Ecto neural progenitor cell (in vitro differentiated cells): ENCODE measurements at regions not wholly inside any gene's neighbourhood (a gene's known extent, or its start where the extent isn't known, plus 50 kb on each side); places are given as distances from the start of the nearest gene placed in this dataset.
"Not testable (repeated sequence)": the region's sequence is repeated elsewhere in the genome, so short reads cannot be mapped to it uniquely, and the experiment has no call there.

ENCODE experiments used
- DNase-seq: peaks from one replicate; pipeline ENCODE4 v3.0.0-alpha.2; 2018; ENCODE audit warnings: low spot score

DNA sequence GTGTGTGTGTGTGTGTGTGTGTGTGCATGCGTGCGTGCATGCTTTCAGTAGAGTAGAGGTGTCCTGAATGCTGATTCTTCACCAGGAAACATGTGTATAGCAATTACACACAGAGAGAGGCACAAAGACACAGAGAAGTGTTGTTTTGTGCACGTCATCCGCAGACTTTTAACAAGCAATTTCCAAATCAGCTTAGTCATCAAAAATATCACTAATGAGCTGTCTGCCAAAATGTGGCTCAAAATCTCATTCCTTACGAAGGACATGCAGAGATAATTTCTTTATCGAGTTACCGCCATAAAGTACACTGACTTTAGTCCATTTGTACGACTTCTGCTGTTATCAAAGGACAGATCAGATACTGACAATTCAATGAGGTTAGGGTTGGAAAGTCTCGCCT lies 274.9 kb upstream of the RARB start:
- no peak for DNase-seq

DNA sequence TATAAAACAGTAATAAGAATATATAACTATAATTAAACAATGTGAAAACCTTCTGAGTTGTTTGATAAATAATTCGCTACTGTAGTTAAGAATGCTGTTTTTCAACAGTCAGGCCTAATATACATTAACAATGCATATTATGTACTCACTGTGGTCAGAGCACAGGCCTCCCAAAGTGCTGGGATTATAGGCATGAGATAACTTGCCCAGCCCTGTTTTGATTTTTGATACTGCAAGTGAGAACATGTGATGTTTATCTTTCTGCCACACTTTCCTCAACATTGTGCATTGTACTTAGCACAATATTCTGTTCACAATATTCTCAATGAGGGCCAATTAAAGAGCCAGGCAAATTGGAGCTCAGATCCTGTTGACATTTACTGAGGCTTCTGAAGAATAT lies 274.5 kb upstream of the RARB start:
- no peak for DNase-seq

DNA sequence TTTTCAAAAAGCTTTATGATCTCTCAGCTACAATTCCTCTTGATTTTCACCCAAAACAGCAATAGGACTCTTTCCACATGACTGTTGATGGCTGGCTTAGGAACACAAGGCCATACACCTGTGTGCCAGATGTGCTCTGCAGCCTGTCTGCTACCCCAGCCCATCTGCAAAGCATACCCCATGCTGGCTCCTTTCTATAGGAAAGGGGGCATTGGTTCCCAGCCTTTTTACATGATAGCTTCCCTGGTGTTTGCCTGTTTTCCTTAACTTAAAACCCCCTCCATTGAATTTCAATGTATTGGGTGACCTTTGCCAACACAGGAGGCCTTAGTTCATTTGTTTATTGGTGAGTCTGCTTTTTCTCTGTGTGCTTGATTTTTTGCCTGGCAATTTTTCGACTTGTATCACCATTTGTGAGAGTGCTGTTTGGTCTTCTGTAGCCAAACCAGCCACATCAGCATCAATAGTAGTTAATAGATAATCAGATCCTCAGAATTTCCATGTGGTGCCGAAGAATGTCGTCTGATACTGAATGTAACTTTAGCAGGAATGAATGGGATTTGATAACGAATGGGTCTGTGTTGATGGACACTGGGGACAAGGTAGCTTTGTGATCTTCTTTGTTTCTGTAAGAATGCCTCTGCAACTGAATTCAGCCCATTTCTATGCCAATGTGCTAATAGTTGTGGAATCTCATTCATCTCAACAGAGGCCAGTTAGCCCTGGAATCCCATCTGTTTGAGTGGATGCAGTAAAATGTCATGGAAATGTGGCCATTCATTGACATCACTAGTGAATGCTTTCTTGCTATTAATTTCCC lies 272.2 kb upstream of the RARB start:
- DNase-seq: no peak

DNA sequence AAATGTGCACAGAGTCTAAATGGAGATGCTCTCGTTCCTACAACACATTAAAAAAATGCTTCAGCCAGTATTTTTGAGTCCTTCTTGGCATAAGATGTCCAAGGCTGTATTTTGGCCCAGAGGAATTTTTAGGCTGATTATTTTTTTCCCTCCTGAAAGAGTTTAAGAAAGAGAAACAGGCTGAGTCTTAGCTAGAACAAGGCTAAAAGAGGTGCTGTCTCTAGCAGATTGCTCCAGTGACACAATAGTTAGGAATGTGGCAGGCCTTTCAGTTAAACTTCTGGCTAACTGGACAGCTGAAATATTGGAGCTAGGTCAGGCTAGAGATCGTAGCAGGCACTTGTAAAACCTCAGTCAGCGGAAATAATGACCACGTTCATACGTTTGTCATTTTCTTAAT lies 271.4 kb upstream of the RARB start:
- DNase-seq: no peak

DNA sequence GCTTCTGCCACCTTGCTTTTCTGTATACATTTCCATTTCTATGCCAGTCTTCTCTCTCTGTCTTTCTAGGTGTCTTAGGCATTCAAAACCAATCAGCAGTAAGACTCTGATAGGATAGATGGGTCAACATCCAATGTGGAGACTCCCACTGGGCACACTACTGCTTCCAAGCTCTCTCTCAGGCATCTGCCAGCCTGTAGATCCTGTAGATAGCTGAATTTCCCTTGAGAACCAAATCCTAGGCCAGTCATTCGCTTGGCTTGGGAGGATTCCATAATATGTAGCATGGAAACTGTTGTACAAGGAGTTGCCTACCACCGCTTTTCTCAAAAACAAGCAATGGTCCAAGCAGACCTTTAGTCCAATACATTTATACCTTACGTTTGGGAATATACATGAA lies 262.8 kb upstream of the RARB start:
- no peak for DNase-seq

DNA sequence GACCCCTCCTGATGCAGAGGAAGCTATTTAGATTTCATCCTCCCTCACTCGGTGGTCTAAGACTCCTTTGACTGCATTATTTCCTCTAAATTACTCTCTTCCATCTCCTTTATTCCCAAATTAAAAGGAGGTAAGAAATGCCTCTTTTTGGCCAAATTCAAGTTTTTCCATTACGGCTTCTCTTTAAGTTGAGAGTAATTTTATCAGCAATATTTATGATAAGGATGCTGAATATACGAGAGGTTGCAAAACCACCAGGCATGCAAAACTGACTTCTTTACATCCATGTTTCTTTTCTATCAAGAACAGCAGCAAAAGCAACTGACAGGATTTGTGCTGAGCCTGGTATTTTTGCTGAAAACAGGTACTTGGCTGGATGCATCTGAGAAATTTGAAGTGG lies 262.0 kb upstream of the RARB start:
- DNase-seq: no peak

DNA sequence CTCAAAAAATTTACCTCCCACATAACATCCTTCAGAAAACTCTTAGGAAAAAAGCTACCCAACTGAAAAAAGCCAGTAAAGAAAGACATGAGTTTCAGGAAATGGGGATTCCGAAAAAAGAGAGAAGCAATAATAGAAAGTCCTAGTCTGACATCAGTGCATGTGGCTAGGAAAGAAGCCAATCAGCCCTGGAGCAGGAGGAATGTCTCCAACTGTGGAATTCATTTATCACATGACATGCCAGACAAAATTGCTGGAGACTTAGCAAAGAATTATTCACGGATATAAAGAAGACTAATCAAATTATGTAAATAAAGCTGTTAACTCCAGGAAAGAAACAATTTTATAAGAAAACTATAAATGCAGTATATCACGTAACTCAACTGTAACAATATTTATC lies 258.9 kb upstream of the RARB start:
- no peak for DNase-seq

DNA sequence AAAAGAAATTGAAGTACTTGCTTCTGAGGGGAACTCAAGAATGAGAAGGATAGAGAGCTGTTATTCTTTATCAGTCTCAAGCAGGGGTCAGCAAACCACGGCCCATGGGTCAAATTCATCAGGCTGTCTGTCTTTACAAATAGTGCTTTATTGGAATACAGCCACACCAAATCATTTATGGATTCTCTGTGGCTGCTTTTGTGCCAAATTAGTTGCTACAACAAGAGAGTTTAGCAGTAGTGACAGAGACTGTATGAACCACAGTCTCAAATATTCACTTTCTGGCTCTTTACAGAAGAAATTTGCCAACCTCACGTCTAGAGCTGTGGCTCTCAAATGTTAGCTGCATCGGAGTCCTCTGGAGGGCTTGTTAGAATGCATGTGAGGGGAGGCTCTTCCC lies 258.0 kb upstream of the RARB start:
- DNase-seq: no peak

DNA sequence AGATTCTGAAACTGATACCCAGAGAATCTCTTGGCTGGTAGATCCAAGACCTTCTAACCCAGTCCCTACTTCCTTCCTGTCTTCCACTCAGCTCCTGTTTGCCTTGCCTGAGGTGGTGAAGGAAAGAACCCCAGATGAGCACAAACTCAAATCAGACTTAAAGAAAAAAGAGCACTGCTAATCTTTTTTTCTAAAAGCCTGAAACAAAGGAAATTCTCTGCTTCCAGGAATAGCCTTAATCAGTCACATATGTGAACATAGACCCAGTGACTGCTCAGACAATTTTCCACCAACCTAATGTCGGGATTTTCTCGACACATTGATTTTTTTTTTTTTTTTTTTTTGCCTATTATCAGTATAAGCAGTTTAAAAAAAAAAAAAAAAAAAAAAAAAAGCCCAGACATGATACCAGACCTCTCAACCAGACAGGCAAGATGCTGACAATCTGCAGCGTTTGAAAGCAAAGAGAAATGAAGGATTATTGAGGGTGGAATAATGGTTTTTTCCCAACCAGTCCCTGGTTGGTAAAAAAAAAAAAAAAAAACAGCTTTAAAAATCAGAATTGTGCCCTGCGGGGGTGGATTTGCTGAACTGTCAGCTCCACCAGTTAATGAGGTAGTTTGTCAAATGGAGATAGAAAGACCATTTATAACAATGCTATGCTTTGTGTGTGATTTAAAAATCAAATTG lies 256.8 kb upstream of the RARB start:
- DNase-seq: no peak

DNA sequence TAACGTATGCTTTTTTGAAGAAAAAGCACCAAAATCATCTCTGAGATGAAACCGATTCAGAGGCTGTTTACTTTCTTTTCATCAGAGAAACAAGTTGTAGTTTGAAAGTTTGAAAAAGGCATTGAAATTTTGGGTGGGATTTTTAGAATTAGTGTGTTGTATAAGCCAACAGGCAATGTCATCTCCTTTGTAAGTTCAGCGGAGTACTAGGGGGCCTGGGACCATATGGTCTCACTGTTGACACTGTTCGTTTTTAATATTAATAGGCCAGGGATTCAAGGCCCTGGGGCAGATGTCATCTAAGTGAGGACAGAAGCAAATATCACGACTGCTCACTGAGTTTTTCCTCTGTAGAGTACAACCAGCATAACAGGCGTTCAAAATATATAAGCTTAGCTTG lies 256.2 kb upstream of the RARB start:
- no peak for DNase-seq

DNA sequence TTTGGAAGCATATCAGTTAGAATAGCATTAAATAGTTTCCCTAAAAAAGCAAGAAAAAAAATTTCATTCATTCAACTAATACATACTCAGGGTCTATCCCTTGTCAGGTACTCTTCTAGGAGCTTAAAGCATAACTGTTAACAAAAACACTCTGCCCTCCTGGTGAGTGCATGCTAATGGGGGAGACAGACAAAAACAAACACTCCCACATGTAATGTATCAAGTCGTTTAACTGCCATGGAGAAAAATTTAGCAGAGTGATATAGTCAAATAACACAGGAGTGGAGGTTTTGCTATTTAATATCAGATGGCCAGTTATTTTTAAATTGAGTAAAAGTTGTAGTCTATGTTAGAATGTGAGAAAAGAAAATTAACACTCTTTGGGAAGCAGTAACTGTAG lies 254.5 kb upstream of the RARB start:
- DNase-seq: no peak

DNA sequence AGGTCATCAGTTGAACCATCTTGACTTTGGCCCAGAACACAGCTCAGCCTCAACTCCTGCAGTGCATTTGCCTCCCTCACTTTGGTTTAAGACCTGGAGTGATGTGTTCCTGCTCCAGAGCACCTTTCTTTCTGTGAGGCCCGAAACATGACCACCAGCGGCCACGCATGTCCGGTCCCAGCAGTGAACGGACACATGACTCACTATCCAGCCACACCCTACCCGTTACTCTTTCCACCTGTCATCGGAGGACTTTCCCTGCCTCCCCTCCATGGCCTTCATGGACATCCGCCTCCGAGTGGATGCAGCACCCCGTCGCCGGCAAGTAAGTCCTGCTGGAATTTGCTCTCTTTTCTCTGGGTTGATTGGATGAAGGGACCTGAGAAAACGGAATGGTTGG lies 253.8 kb upstream of the RARB start:
- DNase-seq: no peak

DNA sequence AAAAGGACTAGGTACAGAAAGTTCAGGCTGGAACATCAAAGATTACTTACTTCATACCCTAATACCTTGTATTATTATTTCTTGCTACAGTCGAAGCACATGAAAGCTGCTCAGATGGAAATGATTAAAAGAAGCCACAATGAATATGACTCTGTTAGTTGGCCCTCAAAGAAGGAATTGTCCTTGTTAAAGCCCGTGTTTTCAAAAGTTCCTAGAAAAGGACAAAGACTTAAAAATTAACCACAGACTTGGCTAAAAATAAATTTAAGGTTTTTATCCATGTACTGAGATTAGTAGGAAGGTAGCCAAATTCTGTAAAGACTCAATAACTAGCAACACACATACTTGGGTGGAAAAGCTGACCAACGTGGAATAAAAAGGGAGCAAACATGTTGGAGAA lies 251.0 kb upstream of the RARB start:
- DNase-seq: no peak

DNA sequence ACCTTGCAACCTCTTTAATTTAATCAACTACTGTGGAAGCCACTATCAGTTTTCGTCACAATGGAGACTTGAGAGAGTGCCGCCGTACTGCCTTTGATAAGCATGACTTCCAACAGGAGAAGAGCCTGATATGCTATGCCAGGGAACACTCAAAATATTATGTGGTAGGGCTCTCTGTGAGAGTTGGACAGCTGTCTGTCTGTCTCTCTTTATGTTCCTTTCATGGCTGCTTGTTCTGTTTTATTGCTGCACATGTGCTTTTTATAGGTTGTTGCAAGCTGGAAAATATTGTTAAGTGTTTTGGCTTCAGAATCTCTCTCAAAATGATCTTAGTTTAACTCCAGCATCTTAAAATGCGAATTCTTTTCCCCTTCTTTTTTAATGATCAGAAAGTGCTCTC lies 249.4 kb upstream of the RARB start:
- DNase-seq: no peak

DNA sequence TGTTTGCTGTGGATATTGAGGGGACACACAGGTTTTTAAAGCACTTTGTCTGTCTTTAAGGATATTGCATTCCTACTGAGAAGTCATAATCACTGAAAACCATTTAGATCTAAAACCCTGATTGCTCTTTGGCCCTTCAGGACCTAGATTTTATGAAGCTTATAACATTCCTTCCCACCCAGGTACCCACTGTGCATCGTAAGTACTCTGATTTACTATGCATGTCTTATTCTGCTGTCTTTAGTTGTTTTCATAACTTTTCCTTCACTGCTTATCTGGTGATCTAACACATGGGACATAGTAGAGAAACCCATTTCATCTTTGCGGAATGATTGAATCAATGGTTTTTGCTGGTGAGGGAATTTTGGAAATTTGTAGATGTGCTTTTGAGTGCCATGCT lies 247.0 kb upstream of the RARB start:
- no peak for DNase-seq

DNA sequence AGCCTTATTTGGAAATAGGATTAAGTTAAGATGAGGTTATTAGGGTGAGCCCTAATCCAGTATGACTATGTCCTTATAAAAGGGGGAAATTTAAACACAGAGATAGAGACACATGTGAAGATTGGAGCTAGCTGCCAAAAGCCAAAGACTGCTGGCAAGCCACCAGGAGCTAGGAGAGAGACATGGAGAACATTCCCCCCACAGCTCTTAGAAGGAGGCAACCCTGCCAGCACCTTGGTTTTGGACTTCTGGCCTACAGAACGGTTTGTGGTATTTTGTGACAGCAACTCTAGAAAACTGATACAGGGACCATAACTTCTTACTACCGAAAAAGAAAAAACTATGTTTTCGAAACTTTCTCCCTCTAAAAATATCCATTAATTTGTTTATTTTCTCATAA lies 245.3 kb upstream of the RARB start:
- no peak for DNase-seq

DNA sequence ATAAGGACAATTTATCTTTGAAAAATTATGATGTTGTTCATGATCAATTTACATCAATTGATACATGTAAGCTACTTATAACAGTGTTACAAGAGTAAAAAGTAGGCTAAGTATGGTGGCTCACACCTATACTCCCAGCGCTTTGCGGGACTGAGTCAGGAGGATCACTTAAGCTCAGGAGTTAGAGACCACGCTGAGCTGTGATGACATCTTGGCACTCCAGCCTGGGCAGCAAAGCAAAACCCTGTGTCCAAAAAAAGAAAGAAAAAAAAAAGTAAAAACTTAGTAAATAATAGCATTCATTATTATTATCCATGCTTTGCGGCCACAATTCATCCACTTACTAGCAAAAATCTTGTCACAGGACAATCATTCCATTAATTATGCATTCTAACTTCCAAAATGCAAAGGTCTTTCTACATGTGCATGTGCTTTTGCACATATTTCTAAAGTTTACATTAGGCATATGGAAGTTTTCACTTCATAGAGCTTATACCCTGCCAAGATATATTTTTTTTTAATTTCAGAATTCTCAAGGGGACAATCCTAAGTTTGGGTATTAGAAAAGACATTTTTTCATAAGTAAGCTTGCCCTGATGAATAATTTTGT lies 243.3 kb upstream of the RARB start:
- DNase-seq: no peak

DNA sequence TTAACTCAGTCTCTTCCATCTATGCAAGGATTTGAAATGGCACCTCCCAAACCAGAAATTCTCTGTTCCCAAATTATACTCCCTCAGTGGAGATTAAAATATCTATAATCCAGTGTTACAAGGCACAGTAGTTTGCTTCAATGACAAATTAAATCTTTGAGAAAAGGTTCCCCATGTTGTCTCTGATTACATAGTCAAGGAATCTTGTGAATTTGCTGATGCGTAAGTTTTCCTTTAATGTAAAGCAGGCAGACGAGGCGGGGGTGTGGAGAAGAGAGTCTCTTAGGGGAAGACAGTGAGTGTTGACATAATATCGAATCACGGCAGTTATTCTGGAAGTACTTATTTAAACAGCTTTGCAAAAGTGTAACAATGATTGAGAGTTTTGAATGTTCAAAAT lies 236.4 kb upstream of the RARB start:
- no peak for DNase-seq

DNA sequence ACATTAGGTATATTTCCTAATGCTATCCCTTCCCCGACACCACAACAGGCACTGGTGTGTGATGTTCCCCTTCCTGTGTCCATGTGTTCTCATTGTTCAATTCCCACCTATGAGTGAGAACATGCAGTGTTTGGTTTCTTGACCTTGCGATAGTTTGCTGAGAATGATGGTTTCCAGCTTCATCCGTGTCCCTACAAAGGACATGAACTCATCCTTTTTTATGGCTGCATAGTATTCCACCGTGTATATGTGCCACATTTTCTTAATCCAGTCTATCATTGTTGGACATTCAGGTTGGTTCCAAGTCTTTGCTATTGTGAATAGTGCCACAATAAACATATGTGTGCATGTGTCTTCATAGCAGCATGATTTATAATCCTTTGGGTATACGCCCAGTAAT lies 228.5 kb upstream of the RARB start:
- not testable (repeated sequence) for DNase-seq

DNA sequence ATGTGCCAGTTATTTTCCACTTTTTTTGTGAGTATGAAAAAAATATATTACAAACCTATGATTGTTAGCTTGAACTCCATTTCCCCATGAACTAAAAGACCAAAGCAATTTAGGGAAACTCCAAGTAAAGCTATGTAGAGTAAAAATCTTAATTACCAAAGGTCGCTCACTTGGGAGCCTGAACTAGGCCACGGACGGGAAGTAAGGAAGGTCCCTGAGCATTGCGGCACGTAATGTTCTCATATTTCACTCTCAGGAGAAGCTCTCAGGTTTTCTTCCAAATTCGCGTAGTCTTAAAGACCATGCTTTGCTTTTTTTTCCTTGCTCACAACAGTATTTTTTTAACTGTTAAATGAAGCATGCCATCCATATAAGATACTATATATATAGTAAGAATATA lies 215.3 kb upstream of the RARB start:
- no peak for DNase-seq

DNA sequence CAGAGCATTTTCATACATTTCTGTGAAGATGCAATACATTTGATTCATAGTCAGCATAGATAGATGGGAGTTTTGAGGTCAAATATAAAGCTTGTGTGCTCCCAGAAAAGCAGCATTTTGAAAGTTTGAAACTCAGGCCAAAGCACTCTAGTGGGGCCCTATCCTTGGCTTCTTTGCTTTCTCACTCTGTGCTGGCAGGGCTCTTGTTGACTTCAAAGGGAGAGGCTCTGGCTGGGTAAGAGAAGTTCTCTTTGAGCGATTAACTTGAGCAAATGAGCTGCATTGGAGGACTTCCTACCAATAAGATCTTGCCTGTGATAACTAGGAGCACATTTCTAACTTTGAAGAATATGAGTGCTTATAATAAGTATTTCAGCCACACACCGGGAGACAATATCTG lies 214.0 kb upstream of the RARB start:
- no peak for DNase-seq

DNA sequence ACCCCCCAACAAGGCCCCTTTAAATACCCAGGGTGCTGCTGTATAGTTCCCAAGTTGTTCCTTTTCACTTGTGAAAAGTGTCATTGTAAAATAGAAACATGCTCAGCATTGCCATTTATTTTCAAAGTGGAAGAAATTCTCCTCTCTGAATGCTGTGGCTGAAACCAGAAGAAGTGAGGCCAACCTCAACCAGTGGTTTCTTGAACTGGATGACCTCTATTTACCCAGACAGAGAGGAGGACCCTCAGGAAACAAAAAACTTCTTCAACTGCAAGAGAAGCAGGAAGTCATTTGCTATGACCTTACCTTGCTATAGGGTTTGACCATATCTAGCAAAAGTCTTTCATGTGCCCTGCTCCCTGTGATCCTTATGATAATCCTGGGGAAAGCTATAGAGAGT lies 209.7 kb upstream of the RARB start:
- no peak for DNase-seq

DNA sequence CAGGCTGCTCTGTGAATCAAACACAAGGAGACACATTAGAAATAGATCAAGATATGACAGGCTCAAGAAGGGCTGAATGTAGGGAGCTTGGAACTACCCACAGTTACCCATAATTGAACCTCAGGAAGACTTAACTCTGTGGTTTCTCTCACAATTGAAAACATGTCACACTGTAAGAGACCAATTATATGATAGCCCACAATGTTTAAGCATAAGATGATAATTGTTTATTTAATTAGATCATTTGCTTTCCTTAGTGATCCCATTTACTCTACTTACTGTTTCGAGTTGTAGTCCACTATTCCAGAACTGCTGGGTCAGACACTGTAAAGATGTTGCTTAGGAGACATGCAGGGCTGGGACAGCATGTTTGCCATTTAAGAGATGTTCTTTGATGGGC lies 201.3 kb upstream of the RARB start:
- DNase-seq: no peak

DNA sequence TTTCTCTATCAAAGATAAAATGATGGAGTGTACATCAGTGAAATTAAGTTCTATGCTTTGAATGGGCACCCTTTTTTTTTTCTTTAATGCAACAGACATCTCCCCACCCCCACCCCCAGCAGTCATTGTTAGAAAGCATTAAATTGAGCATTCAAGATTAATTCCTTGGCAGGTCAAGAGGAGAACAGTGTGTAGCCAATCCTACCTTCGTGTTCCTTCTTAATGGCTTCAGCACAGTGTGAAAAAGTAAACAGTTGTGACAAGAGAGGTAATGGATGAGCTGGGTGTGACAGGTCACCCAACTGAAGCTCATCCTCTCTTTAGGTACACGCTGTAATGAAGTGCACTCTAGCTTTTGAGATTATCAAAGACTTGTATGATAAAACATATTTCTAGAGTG lies 198.5 kb upstream of the RARB start:
- DNase-seq: no peak
